ENCODE measurements at regions not wholly inside any gene's neighbourhood (a gene's known extent, or its start where the extent isn't known, plus 50 kb on each side); places are given as distances from the start of the nearest gene placed in this dataset.

DNA sequence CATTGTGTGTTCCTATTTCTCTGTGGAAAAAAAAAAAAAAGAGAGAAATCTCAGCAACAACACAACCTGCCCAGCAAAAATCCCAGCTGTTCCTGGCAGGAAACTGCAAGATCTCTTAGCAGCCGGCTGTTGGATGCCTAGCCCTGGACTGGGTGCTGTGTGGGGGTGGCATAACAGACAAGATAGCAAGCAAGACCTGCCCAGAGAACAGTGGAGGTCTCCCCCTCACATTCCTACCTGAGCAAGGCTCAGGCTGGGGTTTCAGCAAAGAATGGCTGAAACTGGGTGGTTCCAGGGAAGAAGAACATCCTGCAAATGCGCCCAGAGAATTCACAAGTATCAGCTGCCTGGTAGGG, 248.8 kb upstream of the ZMIZ1 start:
- no peak overlapping the region for H3K27ac Mint-ChIP-seq (ENCODE audit: unreplicated experiment)
- TF ChIP-seq, protein P1, sequence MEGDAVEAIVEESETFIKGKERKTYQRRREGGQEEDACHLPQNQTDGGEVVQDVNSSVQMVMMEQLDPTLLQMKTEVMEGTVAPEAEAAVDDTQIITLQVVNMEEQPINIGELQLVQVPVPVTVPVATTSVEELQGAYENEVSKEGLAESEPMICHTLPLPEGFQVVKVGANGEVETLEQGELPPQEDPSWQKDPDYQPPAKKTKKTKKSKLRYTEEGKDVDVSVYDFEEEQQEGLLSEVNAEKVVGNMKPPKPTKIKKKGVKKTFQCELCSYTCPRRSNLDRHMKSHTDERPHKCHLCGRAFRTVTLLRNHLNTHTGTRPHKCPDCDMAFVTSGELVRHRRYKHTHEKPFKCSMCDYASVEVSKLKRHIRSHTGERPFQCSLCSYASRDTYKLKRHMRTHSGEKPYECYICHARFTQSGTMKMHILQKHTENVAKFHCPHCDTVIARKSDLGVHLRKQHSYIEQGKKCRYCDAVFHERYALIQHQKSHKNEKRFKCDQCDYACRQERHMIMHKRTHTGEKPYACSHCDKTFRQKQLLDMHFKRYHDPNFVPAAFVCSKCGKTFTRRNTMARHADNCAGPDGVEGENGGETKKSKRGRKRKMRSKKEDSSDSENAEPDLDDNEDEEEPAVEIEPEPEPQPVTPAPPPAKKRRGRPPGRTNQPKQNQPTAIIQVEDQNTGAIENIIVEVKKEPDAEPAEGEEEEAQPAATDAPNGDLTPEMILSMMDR (IDR thresholded peaks at IDR 0.05; ENCODE audit: unreplicated experiment), result no peak
- no peaks in the 10 kb centered on the region for H3K9me3 Mint-ChIP-seq (ENCODE audit: unreplicated experiment)
- no peak overlapping the region for H3K4me3 Mint-ChIP-seq (ENCODE audit: unreplicated experiment)
- peaks cover 6% of the 10 kb centered on the region for H3K4me1 Mint-ChIP-seq (ENCODE audit: unreplicated experiment)
- H3K27me3 Mint-ChIP-seq (ENCODE audit: unreplicated experiment), result no peaks in the 10 kb centered on the region
- no peak for DNase-seq (ENCODE audit: low spot score)
- H3K36me3 Mint-ChIP-seq (ENCODE audit: low read depth, unreplicated experiment), result no peaks in the 10 kb centered on the region

DNA sequence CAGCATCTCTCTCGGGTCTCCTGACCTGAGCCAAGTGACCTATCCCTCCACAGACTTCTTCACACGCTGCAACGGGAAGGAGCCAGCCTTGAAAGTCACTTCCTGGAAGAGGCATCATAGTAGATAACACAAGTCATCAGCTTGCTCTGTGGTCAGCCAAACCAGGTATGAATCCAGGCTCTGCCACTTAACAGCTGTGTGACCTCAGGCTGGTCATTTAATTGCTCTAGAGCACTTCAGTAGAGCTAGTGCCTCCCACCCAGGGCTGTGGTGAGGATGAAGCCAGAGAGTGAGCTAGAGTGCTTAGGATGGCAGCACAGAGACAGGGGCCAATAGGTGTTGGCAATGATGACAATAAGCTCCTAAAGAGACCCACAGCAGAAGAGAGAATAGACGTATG, 247.7 kb upstream of the ZMIZ1 start:
- peaks cover 6% of the 10 kb centered on the region for H3K4me1 Mint-ChIP-seq (ENCODE audit: unreplicated experiment)
- TF ChIP-seq, protein P1 (IDR thresholded peaks at IDR 0.05; ENCODE audit: unreplicated experiment), result no peak

DNA sequence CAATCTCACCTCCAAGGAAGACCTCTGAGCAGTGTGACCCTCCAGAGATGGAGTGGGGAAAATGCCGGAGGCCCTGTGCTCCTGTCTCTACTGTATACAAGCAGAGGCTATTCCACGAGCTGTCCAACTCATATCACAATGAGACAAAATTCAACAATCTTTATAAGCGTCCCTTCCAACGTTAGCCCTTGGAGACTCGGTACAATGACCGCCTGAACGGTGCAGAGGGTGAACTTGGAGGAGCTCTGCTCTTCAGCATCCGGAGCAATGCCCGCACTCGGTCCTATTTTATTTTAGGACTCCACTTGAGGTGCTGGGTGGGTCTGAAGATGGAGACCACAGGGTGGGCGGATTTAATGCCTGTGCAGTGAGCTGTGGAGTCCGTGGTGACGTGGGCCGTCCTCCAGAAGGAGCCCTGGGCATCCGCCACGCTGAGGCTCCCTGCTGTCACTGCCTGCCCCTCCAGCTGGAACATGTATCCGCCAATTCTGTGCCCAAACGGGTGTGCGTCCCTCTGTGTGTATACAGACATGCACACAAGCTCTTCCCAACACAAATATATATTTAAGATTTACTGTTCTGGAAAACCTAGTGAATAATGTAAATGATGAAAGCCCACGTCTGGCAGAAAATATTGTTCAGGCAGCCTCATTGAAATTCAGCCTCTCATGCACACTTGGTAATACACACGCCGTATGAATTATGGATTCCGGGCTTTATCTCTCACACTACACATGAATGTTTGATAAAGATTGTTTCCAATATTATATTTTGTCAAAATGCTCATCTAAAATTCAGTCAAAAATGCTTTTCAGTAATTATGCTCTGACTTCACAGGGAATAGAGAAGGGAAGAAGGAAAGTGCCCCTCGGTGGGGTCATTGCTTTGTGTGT, 239.9 kb upstream of the ZMIZ1 start:
- TF ChIP-seq, protein P1 (IDR thresholded peaks at IDR 0.05; ENCODE audit: unreplicated experiment), result no peak
- H3K27me3 Mint-ChIP-seq (ENCODE audit: unreplicated experiment), result peaks cover 12% of the 10 kb centered on the region

More for the DNA sequence above, 247.7 kb upstream of the ZMIZ1 start:
- H3K27ac Mint-ChIP-seq (ENCODE audit: unreplicated experiment), result no peak overlapping the region
- H3K4me3 Mint-ChIP-seq (ENCODE audit: unreplicated experiment), result no peak overlapping the region
- no peaks in the 10 kb centered on the region for H3K36me3 Mint-ChIP-seq (ENCODE audit: low read depth, unreplicated experiment)
- H3K9me3 Mint-ChIP-seq (ENCODE audit: unreplicated experiment), result no peaks in the 10 kb centered on the region
- H3K27me3 Mint-ChIP-seq (ENCODE audit: unreplicated experiment), result no peaks in the 10 kb centered on the region
- no peak for DNase-seq (ENCODE audit: low spot score)

DNA sequence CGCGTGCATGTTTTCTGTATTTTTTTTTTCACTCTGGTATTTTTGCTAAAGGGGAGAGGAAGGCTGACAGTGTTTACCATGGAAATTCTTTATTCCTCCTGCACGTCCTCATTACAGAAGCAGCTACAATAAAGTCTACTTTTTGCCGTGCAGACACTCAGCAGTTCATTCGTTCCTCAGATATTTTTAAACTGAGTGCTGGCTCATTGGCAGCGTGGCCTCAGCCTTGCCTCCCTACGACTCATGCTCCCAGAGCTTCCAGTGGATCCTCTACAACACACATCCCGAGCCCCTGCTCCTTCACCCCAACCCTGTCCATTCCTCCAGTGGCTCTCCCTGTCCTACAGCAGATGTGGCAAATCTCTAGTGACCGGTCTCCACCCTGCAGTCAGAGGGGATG, 239.2 kb upstream of the ZMIZ1 start:
- H3K9me3 Mint-ChIP-seq (ENCODE audit: unreplicated experiment), result peaks cover 4% of the 10 kb centered on the region

More for the DNA sequence above, 239.9 kb upstream of the ZMIZ1 start:
- DNase-seq (ENCODE audit: low spot score), result no peak
- H3K27ac Mint-ChIP-seq (ENCODE audit: unreplicated experiment), result no peak overlapping the region
- no peak overlapping the region for H3K4me3 Mint-ChIP-seq (ENCODE audit: unreplicated experiment)
- no peaks in the 10 kb centered on the region for H3K4me1 Mint-ChIP-seq (ENCODE audit: unreplicated experiment)
- peaks cover 4% of the 10 kb centered on the region for H3K9me3 Mint-ChIP-seq (ENCODE audit: unreplicated experiment)
- H3K36me3 Mint-ChIP-seq (ENCODE audit: low read depth, unreplicated experiment), result peaks cover 3% of the 10 kb centered on the region

More for the DNA sequence above, 239.2 kb upstream of the ZMIZ1 start:
- Mint-ChIP-seq H3K27me3 (ENCODE audit: unreplicated experiment) (peaks cover 12% of the 10 kb centered on the region), H3K4me1 (ENCODE audit: unreplicated experiment) (no peaks in the 10 kb centered on the region), H3K36me3 (ENCODE audit: low read depth, unreplicated experiment) (peaks cover 3% of the 10 kb centered on the region), H3K27ac (ENCODE audit: unreplicated experiment) (no peak overlapping the region), H3K4me3 (ENCODE audit: unreplicated experiment) (no peak overlapping the region)
- TF ChIP-seq, protein P1 (IDR thresholded peaks at IDR 0.05; ENCODE audit: unreplicated experiment), result no peak
- DNase-seq (ENCODE audit: low spot score), result no peak
